PC-3 (cell line): ENCODE measurements at regions not wholly inside any gene's neighbourhood (a gene's known extent, or its start where the extent isn't known, plus 50 kb on each side); places are given as distances from the start of the nearest gene placed in this dataset.

ENCODE experiments used
- ATAC-seq: fragments of 200-7000 bp; cut with Tn5 transposase; 2 replicates; pipeline ENCODE4 v1.9.1; 2020; ENCODE audit warnings: mild to moderate bottlenecking, moderate library complexity
- BruUV-seq: library from RNA; stranded (reverse); fragments of 400-500 nt; replicated peaks from 2 replicates; lab custom pipeline; 2021; lab: Mats Ljungman, UMichigan
- CTCF ChIA-PET: fragments of 300-600 bp; sonication (Branson Sonifier 250); formaldehyde crosslinking; loops from one replicate; lab custom pipeline; 2022; ENCODE audit warnings: antibody characterized with exemption; lab: Charles Lee
- POLR2A ChIA-PET: fragments of 300-600 bp; sonication (Branson Sonifier 250); formaldehyde crosslinking; loops from one replicate; lab custom pipeline; 2022; ENCODE audit warnings: antibody characterized with exemption; ENCODE audit not compliant: unreplicated experiment; lab: Charles Lee
- DNase-seq: peaks from one replicate; pipeline ENCODE4 v3.0.0-alpha.2; 2015
- H2AFZ ChIP-seq: fragments of 300-600 bp; sonication (generic); 2 replicates; pipeline ENCODE4 v1.6.0; 2016; ENCODE audit warnings: antibody characterized with exemption, low read length
- H3F3A ChIP-seq: fragments of 300-600 bp; sonication (generic); one replicate; pipeline ENCODE4 v1.6.0; 2017; ENCODE audit warnings: antibody characterized with exemption, low read length, control low read depth, mild to moderate bottlenecking; ENCODE audit not compliant: unreplicated experiment
- H3K27ac ChIP-seq: fragments of 300-600 bp; sonication (generic); 2 replicates; pipeline ENCODE4 v1.5.1; 2016; ENCODE audit warnings: mild to moderate bottlenecking, low read length
- H3K27me3 ChIP-seq: fragments of 300-600 bp; sonication (generic); 2 replicates; pipeline ENCODE4 v1.6.1; 2016; ENCODE audit warnings: low read length, mixed read lengths
- H3K36me3 ChIP-seq: fragments of 300-600 bp; sonication (generic); 2 replicates; pipeline ENCODE4 v1.6.1; 2016; ENCODE audit warnings: low read depth, mixed run types, low read length, mixed read lengths
- H3K4me1 ChIP-seq: fragments of 300-600 bp; sonication (generic); 2 replicates; pipeline ENCODE4 v1.5.1; 2016; ENCODE audit warnings: low read length; ENCODE audit not compliant: insufficient read depth
- H3K4me2 ChIP-seq: fragments of 300-600 bp; sonication (generic); 2 replicates; pipeline ENCODE4 v1.6.0; 2016; ENCODE audit warnings: low read length
- H3K4me3 ChIP-seq: fragments of 300-600 bp; sonication (generic); 2 replicates; pipeline ENCODE4 v1.5.1; 2016; ENCODE audit warnings: mild to moderate bottlenecking, low read length, mixed read lengths
- H3K79me2 ChIP-seq: fragments of 300-600 bp; sonication (generic); 2 replicates; pipeline ENCODE4 v1.6.1; 2017; ENCODE audit warnings: low read length, mixed read lengths
- H3K9ac ChIP-seq: fragments of 300-600 bp; sonication (generic); 2 replicates; pipeline ENCODE4 v1.6.0; 2016; ENCODE audit warnings: mild to moderate bottlenecking, low read length
- H3K9me2 ChIP-seq: fragments of 300-600 bp; sonication (generic); replicated peaks from 2 replicates; pipeline ENCODE4 v1.6.1; 2016; ENCODE audit warnings: mixed run types, low read length, mixed read lengths
- H3K9me3 ChIP-seq: fragments of 300-600 bp; sonication (generic); 2 replicates; pipeline ENCODE4 v1.6.1; 2016; ENCODE audit warnings: low read length, mixed read lengths
- H4K20me1 ChIP-seq: fragments of 300-600 bp; sonication (generic); 2 replicates; pipeline ENCODE4 v1.6.1; 2016; ENCODE audit warnings: low read length, mixed read lengths
- EZH2 ChIP-seq: fragments of 300-600 bp; sonication (generic); IDR thresholded peaks from one replicate; pipeline ENCODE4 v1.6.1; 2017; ENCODE audit warnings: antibody characterized with exemption, mild to moderate bottlenecking, low read length; ENCODE audit not compliant: unreplicated experiment
- EZH2phosphoT487 ChIP-seq: fragments of 300-600 bp; sonication (generic); IDR thresholded peaks from 2 replicates; pipeline ENCODE4 v1.6.1; 2018; ENCODE audit warnings: mild to moderate bottlenecking, antibody characterized with exemption, low read length, borderline replicate concordance
- intact Hi-C: fragments of 100-400 bp; cut with micrococcal nuclease; formaldehyde crosslinking; loops from 2 replicates; pipeline ENCODE4 v1.9.0; 2023
- TF ChIP-seq, protein P1 (sequence below): fragments of 300-600 bp; sonication (generic); conservative IDR thresholded peaks from 2 replicates; pipeline ENCODE4 v1.5.1; 2017; ENCODE audit warnings: antibody characterized with exemption, low read depth, mild to moderate bottlenecking, low read length

GRCh38 chr6:100179576-100179975 is 185.6 kb upstream of the MCHR2 start:
- intact Hi-C loops, result loop anchor here (5.0 to 10.0 kb wide), 2 partner anchors 205 to 483 kb away; no protein-coding TSS in a partner anchor

DNA sequence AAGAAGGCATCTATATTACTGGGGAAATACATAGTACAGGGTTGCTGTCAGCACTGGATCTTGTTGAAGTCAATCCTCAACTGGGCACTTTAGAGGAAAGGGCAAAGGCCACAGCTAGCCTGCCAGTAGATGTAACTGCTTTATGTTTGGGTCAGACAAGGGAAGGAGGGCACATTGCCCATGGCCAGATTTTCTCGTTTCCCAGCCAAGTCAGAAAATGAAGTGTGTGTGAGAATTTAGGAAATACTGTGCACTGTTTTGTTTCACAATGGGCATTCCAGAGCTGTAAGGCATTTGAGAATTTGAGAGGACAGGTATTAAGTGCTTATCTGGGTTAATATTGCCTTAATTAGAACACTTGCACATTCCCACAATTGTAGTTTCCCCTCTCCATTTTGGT is 183.9 kb upstream of the MCHR2 start:
- no peaks in the 10 kb centered on the region for H3K9me2 ChIP-seq
- no peaks in the 10 kb centered on the region for H3K27me3 ChIP-seq
- no peak overlapping the region for H3K4me3 ChIP-seq
- TF ChIP-seq, protein P1, sequence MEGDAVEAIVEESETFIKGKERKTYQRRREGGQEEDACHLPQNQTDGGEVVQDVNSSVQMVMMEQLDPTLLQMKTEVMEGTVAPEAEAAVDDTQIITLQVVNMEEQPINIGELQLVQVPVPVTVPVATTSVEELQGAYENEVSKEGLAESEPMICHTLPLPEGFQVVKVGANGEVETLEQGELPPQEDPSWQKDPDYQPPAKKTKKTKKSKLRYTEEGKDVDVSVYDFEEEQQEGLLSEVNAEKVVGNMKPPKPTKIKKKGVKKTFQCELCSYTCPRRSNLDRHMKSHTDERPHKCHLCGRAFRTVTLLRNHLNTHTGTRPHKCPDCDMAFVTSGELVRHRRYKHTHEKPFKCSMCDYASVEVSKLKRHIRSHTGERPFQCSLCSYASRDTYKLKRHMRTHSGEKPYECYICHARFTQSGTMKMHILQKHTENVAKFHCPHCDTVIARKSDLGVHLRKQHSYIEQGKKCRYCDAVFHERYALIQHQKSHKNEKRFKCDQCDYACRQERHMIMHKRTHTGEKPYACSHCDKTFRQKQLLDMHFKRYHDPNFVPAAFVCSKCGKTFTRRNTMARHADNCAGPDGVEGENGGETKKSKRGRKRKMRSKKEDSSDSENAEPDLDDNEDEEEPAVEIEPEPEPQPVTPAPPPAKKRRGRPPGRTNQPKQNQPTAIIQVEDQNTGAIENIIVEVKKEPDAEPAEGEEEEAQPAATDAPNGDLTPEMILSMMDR, result no peak
- POLR2A ChIA-PET, result no interaction called here
- H4K20me1 ChIP-seq, result no peaks in the 10 kb centered on the region
- no TSS peak for BruUV-seq
- H3F3A ChIP-seq, result no peaks in the 10 kb centered on the region
- no peak for ATAC-seq
- no peak overlapping the region for H2AFZ ChIP-seq
- no peak for DNase-seq
- no peaks in the 10 kb centered on the region for H3K79me2 ChIP-seq
- CTCF ChIA-PET, result no interaction called here
- no peak overlapping the region for H3K4me2 ChIP-seq
- H3K36me3 ChIP-seq, result no peaks in the 10 kb centered on the region
- H3K9ac ChIP-seq, result no peak overlapping the region
- H3K4me1 ChIP-seq, result peaks cover 49% of the 10 kb centered on the region
- intact Hi-C loops, result loop anchor here (2.0 to 10.0 kb wide), 4 partner anchors 51 to 484 kb away; no protein-coding TSS in a partner anchor
- peak overlapping the region; percentile 99 for H3K27ac ChIP-seq
- H3K9me3 ChIP-seq, result no peaks in the 10 kb centered on the region

More at GRCh38 chr6:100179576-100179975, 185.6 kb upstream of the MCHR2 start:
- Histone ChIP-seq H3K36me3 (no peaks in the 10 kb centered on the region), H3K4me3 (no peak overlapping the region), H3K27ac (no peak overlapping the region), H3K9me2 (no peaks in the 10 kb centered on the region), H3F3A (no peaks in the 10 kb centered on the region), H2AFZ (no peak overlapping the region), H3K27me3 (no peaks in the 10 kb centered on the region), H3K79me2 (no peaks in the 10 kb centered on the region), H4K20me1 (no peaks in the 10 kb centered on the region), H3K4me1 (peaks cover 44% of the 10 kb centered on the region), H3K4me2 (no peak overlapping the region), H3K9me3 (no peaks in the 10 kb centered on the region), H3K9ac (no peak overlapping the region)
- ChIA-PET POLR2A (no interaction called here), CTCF (no interaction called here)
- TF ChIP-seq, protein P1, result no peak
- TF ChIP-seq EZH2phosphoT487 (no peak), EZH2 (no peak)
- ATAC-seq (no peak), DNase-seq (no peak)
- BruUV-seq, result no TSS peak

DNA sequence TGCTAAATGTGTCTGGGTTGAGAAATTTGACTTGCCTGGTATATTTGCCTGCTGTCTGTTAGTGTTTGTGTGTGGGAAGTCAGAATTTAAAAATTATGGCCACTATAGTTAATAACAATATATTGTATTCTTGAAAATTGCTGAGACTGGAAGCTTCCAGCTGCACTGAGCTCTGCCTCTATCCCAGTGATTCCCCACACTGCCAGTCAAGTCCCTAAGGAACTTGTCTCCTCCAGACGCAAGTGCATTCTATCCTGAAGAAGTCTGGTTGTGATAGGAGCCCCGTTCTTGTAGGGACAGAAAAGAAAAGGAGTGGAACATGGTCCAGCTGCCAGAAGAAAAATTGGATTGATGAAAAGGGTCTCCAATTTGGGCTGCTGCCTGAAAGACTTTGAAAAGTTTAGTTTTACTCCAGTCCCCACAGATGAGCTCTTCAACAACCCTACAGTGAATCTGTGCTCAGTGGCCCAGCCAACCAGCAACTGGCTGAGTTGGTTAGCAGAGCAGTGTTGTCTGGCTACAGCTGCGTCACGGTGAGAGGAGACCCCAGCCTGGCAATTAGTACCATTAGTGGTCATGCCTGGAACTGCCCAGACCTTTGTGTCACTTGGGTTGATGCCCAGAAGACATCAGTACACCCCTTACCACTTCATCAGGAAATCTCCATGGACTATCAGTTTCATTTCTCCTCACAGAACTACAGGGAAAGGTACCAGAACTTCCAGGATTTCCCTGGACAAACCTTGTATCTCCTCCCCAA is 183.1 kb upstream of the MCHR2 start:
- no peak for ATAC-seq
- POLR2A ChIA-PET, result interaction anchor here (0.6 kb wide), 1 partner anchor 452 kb away, joined by 4 read pairs; no protein-coding TSS in a partner anchor
- Histone ChIP-seq H3K79me2 (no peaks in the 10 kb centered on the region), H3K4me1 (peaks cover 49% of the 10 kb centered on the region), H3K27me3 (no peaks in the 10 kb centered on the region), H3K27ac (peak overlapping the region; percentile 99), H3K9ac (peak overlapping the region; percentile 76), H3K9me2 (no peaks in the 10 kb centered on the region), H3F3A (no peaks in the 10 kb centered on the region), H3K36me3 (no peaks in the 10 kb centered on the region), H3K9me3 (no peaks in the 10 kb centered on the region), H4K20me1 (no peaks in the 10 kb centered on the region), H3K4me2 (peak overlapping the region; percentile 68; the same call in 1 of the 2 replicates), H2AFZ (peak overlapping the region; percentile 74), H3K4me3 (no peak overlapping the region)
- BruUV-seq, result no TSS peak
- intact Hi-C loops, result loop anchor here (1.0 to 10.0 kb wide), 7 partner anchors 52 to 485 kb away; no protein-coding TSS in a partner anchor
- no peak for DNase-seq
- no peak for TF ChIP-seq EZH2
- TF ChIP-seq, protein P1, result no peak
- no peak for TF ChIP-seq EZH2phosphoT487
- CTCF ChIA-PET, result no interaction called here
